OCI-LY3 (cell line): ENCODE measurements at regions not wholly inside any gene's neighbourhood (a gene's known extent, or its start where the extent isn't known, plus 50 kb on each side); places are given as distances from the start of the nearest gene placed in this dataset.

Experiments used
- H2AFZ ChIP-seq: fragments of 200-600, 300-600 bp; shearing (Covaris generic); 2 replicates; pipeline ENCODE4 v1.6.0; 2014; ENCODE audit warnings: antibody characterized with exemption, low read depth, low read length
- H3K27ac ChIP-seq: fragments of 200-600, 300-600 bp; sonication (generic); 2 replicates; pipeline ENCODE4 v1.5.1; 2014; ENCODE audit warnings: mild to moderate bottlenecking, low read length, moderate library complexity, mixed read lengths
- H3K27me3 ChIP-seq: fragments of 200-600, 300-600 bp; sonication (generic); 2 replicates; pipeline ENCODE4 v1.6.1; 2014; ENCODE audit warnings: low read depth, low read length, mixed read lengths
- H3K36me3 ChIP-seq: fragments of 200-600, 300-600 bp; sonication (generic); replicated peaks from 2 replicates; pipeline ENCODE3; 2014; ENCODE audit warnings: low read depth, low read length, mixed read lengths
- H3K4me1 ChIP-seq: fragments of 300-600, 200-600 bp; sonication (generic); 2 replicates; pipeline ENCODE4 v1.6.1; 2014; ENCODE audit warnings: low read length, mixed read lengths
- H3K4me2 ChIP-seq: fragments of 200-600, 300-600 bp; sonication (generic); 2 replicates; pipeline ENCODE4 v1.6.1; 2014; ENCODE audit warnings: low read length, mixed read lengths
- H3K4me3 ChIP-seq: fragments of 300-600, 200-600 bp; sonication (generic); 2 replicates; pipeline ENCODE4 v1.5.1; 2014; ENCODE audit warnings: antibody characterized with exemption, mild to moderate bottlenecking, low read length, moderate library complexity
- H3K79me2 ChIP-seq: fragments of 300-600, 200-600 bp; shearing (Covaris generic); 2 replicates; pipeline ENCODE4 v1.6.1; 2014; ENCODE audit warnings: mild to moderate bottlenecking, low read length, mixed read lengths
- H3K9ac ChIP-seq: fragments of 300-600, 200-600 bp; shearing (Covaris generic); 2 replicates; pipeline ENCODE4 v1.6.0; 2014; ENCODE audit warnings: mild to moderate bottlenecking, low read length, moderate library complexity
- H3K9me3 ChIP-seq: fragments of 200-600, 300-600 bp; shearing (Covaris generic); 2 replicates; pipeline ENCODE4 v1.6.1; 2014; ENCODE audit warnings: low read length, mixed read lengths; ENCODE audit not compliant: insufficient read depth
- H4K20me1 ChIP-seq: fragments of 200-600, 300-600 bp; sonication (generic); 2 replicates; pipeline ENCODE4 v1.6.1; 2016; ENCODE audit warnings: low read length, mixed read lengths; ENCODE audit not compliant: insufficient read depth
- CTCF ChIP-seq: fragments of 200-600, 300-600 bp; sonication (generic); IDR thresholded peaks from 2 replicates; pipeline ENCODE4 v1.5.1; 2014; ENCODE audit warnings: antibody characterized with exemption, low read length, low read depth
- EZH2phosphoT487 ChIP-seq: fragments of 200-600 bp; shearing (Covaris generic); IDR thresholded peaks from 2 replicates; pipeline ENCODE4 v1.6.1; 2018; ENCODE audit warnings: antibody characterized with exemption, mixed run types, low read depth

DNA sequence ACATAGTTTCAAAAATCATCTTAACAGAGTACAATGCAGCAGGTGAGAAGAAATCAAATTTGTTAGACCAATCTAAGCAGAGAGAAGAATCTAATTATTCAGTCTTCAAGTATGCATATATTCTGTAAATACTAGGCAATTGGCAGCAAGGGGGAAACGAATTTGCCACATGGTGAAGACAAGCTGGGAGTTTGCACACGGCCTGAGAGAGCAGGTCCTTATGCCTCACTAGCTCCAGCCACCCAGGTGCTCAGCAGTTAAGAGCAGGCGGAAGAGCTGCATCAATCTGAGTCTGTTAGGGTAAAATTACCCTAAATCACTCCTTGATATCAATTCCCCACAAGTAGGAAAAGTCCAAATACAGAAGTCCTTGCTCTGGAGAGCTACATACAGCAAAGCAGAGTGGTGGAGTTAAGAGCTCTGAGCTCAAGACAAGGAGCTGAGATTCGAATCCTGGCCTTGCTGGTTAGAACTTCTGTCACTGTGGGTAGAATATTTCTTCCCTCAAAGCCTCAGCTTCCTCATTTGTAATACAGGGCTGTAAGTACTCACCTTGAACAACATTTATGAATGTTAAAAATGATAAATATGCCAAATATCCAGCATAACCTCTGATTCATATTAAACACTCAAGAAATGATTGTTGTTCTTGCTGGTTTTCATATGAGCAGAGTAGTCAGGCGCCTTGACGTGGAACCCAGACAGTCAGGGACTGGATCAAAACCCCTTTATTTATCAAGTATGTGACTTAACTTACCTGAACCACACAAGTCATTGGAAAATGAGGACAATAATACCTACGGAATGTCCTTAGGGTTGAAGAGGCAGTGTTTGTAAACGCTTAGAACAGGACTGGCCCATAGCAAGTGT, 444.2 kb downstream of the CDH26 start:
- no peak overlapping the region for H2AFZ ChIP-seq
- no peak overlapping the region for H3K4me2 ChIP-seq
- no peaks in the 10 kb centered on the region for H3K27me3 ChIP-seq

DNA sequence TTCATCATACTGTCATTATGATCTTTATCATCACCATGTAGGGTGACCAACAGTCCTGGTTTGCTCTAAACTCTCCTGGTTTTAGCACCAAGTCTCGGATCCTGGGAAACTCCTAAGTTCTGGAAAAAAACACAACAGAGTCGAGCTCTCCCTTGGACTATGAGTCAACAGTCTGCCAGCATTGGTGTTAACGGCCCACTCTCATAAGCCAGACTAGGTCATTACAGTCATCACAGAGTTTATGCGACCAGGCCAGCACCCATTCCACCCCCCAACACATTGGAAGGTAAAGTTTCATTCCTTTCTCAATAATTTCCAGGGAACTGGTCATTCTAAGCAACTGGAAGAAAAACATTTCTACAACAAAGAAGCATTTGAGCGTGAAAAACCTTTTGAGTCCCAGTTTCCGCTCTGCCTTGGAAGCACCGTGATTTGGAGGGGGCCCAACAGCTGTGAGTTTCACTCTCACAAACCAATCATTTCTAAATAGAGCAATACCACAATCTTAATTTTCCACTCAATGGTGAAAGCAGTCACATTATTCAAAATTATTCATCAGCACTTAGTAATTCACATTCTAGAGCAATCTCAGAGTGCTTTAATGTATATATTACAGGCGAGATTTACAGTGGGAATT, 445.0 kb downstream of the CDH26 start:
- Histone ChIP-seq H2AFZ (no peak overlapping the region), H4K20me1 (no peaks in the 10 kb centered on the region), H3K9ac (no peak overlapping the region), H3K79me2 (no peaks in the 10 kb centered on the region), H3K4me1 (no peaks in the 10 kb centered on the region), H3K9me3 (no peaks in the 10 kb centered on the region), H3K36me3 (no peaks in the 10 kb centered on the region), H3K27me3 (no peaks in the 10 kb centered on the region), H3K4me2 (no peak overlapping the region), H3K4me3 (no peak overlapping the region), H3K27ac (no peak overlapping the region)
- no peak for TF ChIP-seq CTCF
- TF ChIP-seq EZH2phosphoT487 = no peak

More for the DNA sequence above, 444.2 kb downstream of the CDH26 start:
- no peak overlapping the region for H3K27ac ChIP-seq
- no peak overlapping the region for H3K4me3 ChIP-seq
- H4K20me1 ChIP-seq = no peaks in the 10 kb centered on the region
- no peak overlapping the region for H3K9ac ChIP-seq
- no peaks in the 10 kb centered on the region for H3K4me1 ChIP-seq
- H3K9me3 ChIP-seq = no peaks in the 10 kb centered on the region
- TF ChIP-seq CTCF (no peak), EZH2phosphoT487 (no peak)
- H3K79me2 ChIP-seq = no peaks in the 10 kb centered on the region
- no peaks in the 10 kb centered on the region for H3K36me3 ChIP-seq

- Histone ChIP-seq H3K36me3 (no peaks in the 10 kb centered on the region), H3K4me2 (no peak overlapping the region), H3K27ac (no peak overlapping the region), H2AFZ (no peak overlapping the region), H3K4me3 (no peak overlapping the region), H3K4me1 (no peaks in the 10 kb centered on the region), H3K79me2 (no peaks in the 10 kb centered on the region), H3K9ac (no peak overlapping the region), H4K20me1 (no peaks in the 10 kb centered on the region), H3K9me3 (no peaks in the 10 kb centered on the region), H3K27me3 (no peaks in the 10 kb centered on the region)
- TF ChIP-seq CTCF (no peak), EZH2phosphoT487 (no peak)
Measured at GRCh38 chr20:60407011-60407771, 449.0 kb downstream of the CDH26 start.

DNA sequence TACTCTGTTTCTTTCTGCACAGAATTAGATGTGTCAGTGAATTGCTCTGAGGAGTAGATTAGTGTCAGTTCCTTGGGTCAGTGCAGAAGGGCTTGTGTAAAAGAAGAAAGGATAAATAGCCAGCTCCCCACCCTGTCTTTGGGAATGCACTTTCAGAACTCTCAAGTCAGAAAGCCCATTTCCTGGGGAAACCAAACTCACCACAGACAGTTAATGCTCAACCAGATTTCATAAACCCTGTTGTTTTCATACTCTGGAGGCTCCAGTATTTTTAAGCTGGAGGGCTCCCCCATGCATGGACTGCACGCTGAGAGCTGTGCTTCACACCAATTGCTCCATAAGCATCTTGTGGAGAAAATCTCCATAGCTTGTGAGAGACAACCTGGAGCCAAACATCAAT, 449.7 kb downstream of the CDH26 start:
- Histone ChIP-seq H3K4me1 (no peaks in the 10 kb centered on the region), H3K4me3 (no peak overlapping the region), H3K9me3 (no peaks in the 10 kb centered on the region), H3K4me2 (no peak overlapping the region), H3K27me3 (no peaks in the 10 kb centered on the region), H3K79me2 (no peaks in the 10 kb centered on the region), H4K20me1 (no peaks in the 10 kb centered on the region), H2AFZ (no peak overlapping the region), H3K27ac (no peak overlapping the region), H3K9ac (no peak overlapping the region), H3K36me3 (no peaks in the 10 kb centered on the region)
- TF ChIP-seq CTCF (no peak), EZH2phosphoT487 (no peak)
